GM18505 (cell line): ENCODE measurements at regions not wholly inside any gene's neighbourhood (a gene's known extent, or its start where the extent isn't known, plus 50 kb on each side); places are given as distances from the start of the nearest gene placed in this dataset.

Experiments
- ATAC-seq: cut with Tn5 transposase; IDR thresholded peaks from one replicate; pipeline ENCODE4 v1.9.1; 2021; ENCODE audit not compliant: unreplicated experiment
- POLR2A ChIP-seq: IDR thresholded peaks from 4 replicates; pipeline ENCODE4 v1.6.1; 2011; ENCODE audit warnings: borderline replicate concordance; ENCODE audit not compliant: insufficient read depth, insufficient read length; ENCODE audit errors: extremely low read depth

GRCh38 chr14:98984719-98985041, 287.3 kb downstream of the BCL11B start:
- no peak for ATAC-seq
- no peak for TF ChIP-seq POLR2A

GRCh38 chr14:98993818-98994217, 278.2 kb downstream of the BCL11B start:
- no peak for TF ChIP-seq POLR2A
- ATAC-seq: no peak

GRCh38 chr14:98994561-98994960, 277.4 kb downstream of the BCL11B start:
- no peak for ATAC-seq
- no peak for TF ChIP-seq POLR2A

DNA sequence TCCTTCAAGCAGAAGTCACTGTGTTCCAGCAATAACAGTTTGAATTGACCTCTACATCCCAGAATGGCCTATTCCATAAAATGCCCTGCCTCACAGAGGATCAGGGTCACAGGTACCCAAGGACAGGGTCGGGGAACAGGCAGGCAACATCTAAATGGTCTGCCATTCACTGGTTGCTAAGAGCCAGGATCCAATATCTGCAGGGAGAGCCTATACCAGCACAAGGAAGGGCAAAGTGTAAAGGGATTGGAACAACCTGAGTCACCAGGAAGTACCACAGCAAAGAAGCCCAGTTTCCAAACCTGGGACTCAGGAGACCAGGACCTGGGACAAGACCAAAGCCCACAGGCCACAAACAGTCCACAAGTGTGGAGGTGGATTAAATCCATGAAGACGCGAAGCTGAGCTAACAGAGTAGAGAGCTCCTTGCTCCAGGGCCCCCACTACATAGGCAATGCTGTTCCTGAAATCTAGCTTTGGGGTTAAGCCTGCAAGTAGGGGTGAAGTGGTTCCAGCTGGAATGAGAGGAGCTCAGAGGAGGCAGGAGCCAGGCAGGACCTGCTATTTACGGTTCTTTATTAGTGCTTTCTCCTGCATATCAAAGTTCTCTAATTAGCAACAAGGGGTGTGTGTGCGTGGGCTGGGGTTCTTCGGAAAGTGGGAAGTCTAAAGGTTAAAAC, 274.3 kb downstream of the BCL11B start:
- ATAC-seq: no peak
- no peak for TF ChIP-seq POLR2A

DNA sequence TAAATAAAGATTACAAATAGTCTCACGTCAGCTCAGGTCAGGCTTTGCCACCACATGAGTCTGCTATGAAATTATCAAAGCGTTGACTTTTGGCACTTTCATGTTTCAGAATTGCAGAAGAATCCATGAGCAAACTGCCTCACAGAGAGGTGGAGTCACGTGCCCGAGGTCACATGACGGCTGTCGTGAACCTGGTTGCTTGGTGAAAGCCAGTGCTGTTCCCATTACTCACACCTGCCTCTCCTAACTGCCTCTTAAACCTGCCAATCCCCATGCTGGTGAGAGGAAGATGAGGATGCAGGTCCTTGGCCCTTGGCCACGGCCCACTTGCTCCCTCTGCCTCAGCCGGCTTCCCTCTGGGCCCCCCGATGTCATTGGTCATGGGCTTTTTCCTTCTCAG, 272.7 kb downstream of the BCL11B start:
- no peak for ATAC-seq
- TF ChIP-seq POLR2A: no peak

DNA sequence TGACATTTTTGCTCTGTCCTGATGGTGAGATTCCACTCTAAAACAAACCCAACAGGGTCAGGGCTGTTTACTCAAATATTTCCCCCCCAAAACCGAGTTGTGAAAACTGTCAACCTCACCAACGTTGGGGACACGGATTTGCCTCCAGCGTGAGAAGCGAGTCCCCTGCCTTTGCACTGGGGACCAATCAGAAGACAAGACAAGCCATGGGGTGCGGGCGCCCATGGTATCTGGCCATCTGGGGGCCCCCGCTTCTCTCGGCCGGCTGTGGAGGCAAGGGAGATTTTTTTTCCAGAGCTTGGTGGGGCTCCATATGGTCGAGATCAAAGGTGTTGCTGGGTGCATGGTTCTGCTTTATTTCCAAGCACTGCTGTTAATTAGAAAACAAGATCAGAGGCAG, 272.1 kb downstream of the BCL11B start:
- ATAC-seq: no peak
- TF ChIP-seq POLR2A: no peak

DNA sequence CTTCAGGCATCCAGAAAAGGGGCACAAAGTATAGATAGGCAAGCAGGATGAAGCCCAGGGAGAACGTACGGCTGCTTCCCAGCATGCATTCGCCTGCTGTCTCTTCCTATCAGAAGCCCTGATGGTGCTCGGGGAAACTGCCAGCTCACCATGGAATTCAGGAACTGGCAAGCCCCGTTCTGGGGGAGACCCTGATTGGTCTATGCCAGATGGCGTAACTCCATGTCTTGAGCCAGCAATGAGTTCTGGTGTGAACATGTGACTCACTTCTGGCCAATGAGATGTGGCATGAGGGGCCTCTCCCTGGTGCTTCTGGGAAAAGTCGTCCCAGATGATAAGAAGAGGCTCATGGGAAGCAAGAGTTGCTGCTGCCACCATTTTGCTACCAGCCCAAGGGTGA, 270.8 kb downstream of the BCL11B start:
- TF ChIP-seq POLR2A: no peak

GRCh38 chr14:99003646-99004045, 268.4 kb downstream of the BCL11B start:
- no peak for ATAC-seq
- no peak for TF ChIP-seq POLR2A

More for the DNA sequence above, 270.8 kb downstream of the BCL11B start:
- ATAC-seq: no peak

GRCh38 chr14:99004112-99004511, 267.9 kb downstream of the BCL11B start:
- no peak for ATAC-seq

GRCh38 chr14:99006276-99006675, 265.7 kb downstream of the BCL11B start:
- TF ChIP-seq POLR2A: no peak
- no peak for ATAC-seq

More at GRCh38 chr14:99004112-99004511, 267.9 kb downstream of the BCL11B start:
- no peak for TF ChIP-seq POLR2A

- no peak for TF ChIP-seq POLR2A
- ATAC-seq: no peak
Measured at GRCh38 chr14:99007795-99008194, 264.2 kb downstream of the BCL11B start.

GRCh38 chr14:99009871-99010270, 262.1 kb downstream of the BCL11B start:
- no peak for ATAC-seq
- no peak for TF ChIP-seq POLR2A

DNA sequence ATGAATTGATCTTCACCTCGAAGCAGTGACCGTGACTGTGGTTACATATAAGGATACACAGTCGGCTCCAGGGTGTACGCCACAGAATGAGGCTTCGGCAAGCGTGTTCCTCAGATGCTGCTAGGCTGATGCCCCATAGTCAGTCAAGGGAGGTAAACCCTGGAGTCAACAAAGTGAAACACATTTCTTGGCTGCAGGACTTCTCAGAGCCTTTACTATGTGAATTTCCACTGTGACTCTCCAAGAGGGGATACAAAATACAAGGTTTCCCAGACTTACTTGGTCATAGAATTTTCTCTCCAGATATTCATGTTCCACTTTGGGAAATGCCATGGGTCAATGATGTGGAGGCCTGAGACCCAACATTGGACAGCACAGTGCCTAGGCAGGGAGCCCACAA, 260.6 kb downstream of the BCL11B start:
- no peak for TF ChIP-seq POLR2A
- no peak for ATAC-seq

- no peak for TF ChIP-seq POLR2A
- ATAC-seq: no peak
Measured at GRCh38 chr14:99012703-99013102, 259.3 kb downstream of the BCL11B start.

GRCh38 chr14:99015833-99016232, 256.2 kb downstream of the BCL11B start:
- ATAC-seq: no peak
- no peak for TF ChIP-seq POLR2A
